ENCODE measurements at regions not wholly inside any gene's neighbourhood (a gene's known extent, or its start where the extent isn't known, plus 50 kb on each side); places are given as distances from the start of the nearest gene placed in this dataset.

- TF ChIP-seq POLR2AphosphoS5 (IDR thresholded peaks at IDR 0.05), result no peak
- no peak for TF ChIP-seq CTCF (IDR thresholded peaks at IDR 0.05)
- TF ChIP-seq POLR2A (IDR thresholded peaks at IDR 0.05), result no peak
- no peak for TF ChIP-seq EP300 (IDR thresholded peaks at IDR 0.05)
These were observed 954.1 kb upstream of the INTU start for GRCh38 chr4:126678618-126679017.
